NB4 (cell line): ENCODE measurements at regions not wholly inside any gene's neighbourhood (a gene's known extent, or its start where the extent isn't known, plus 50 kb on each side); places are given as distances from the start of the nearest gene placed in this dataset.

Experiments used
- DNase-seq: peaks from one replicate; pipeline ENCODE4 v3.0.0; 2010; ENCODE audit warnings: low read depth
- H3K4me3 ChIP-seq: one replicate; pipeline ENCODE4 v1.5.1; 2011; ENCODE audit warnings: mild to moderate bottlenecking, low read depth, low read length, moderate library complexity
- MYC ChIP-seq: IDR thresholded peaks from 2 replicates; pipeline ENCODE4 v1.6.1; 2011; ENCODE audit warnings: low read depth, low read length
- POLR2A ChIP-seq: IDR thresholded peaks from 2 replicates; pipeline ENCODE4 v1.6.1; 2011; ENCODE audit warnings: mild to moderate bottlenecking; ENCODE audit not compliant: insufficient read length; ENCODE audit errors: extremely low read depth
- TF ChIP-seq, protein P1 (sequence below): IDR thresholded peaks from 2 replicates; pipeline ENCODE4 v1.6.1; 2011; ENCODE audit warnings: low read depth, low read length
- TF ChIP-seq, protein P2 (sequence below): IDR thresholded peaks from one replicate; pipeline ENCODE4 v1.5.1; 2012; ENCODE audit warnings: low read depth, low read length

- no peak for TF ChIP-seq POLR2A
- TF ChIP-seq, protein P1, sequence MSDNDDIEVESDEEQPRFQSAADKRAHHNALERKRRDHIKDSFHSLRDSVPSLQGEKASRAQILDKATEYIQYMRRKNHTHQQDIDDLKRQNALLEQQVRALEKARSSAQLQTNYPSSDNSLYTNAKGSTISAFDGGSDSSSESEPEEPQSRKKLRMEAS = peak; percentile 30; the same call in 1 of the 2 replicates
- no peak overlapping the region for H3K4me3 ChIP-seq
- peak; percentile 65 for DNase-seq
These were observed 121.2 kb downstream of the TLE3 start for GRCh38 chr15:69976366-69976994.

DNA sequence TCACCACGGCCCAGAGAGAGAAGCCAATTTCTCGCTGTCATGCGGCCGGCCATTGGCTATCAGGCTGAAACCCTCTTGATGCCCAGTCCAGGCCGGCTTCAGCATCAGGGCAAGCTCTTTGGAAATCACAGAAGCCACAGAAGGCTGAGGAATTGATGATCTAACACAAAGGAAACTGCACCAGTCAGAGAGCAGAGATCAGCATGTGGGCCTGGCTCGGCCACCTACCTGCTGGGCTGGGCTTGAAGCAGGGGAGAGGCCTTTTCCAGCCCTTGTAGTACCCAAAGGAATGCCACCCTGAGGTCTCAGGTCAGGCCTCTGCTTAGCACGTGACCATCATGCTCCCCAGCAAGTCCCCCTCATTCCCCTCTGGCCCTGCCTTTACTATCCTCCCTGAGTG lies 119.1 kb downstream of the TLE3 start:
- H3K4me3 ChIP-seq = no peak overlapping the region
- no peak for TF ChIP-seq POLR2A
- TF ChIP-seq MYC = no peak
- TF ChIP-seq, protein P2, sequence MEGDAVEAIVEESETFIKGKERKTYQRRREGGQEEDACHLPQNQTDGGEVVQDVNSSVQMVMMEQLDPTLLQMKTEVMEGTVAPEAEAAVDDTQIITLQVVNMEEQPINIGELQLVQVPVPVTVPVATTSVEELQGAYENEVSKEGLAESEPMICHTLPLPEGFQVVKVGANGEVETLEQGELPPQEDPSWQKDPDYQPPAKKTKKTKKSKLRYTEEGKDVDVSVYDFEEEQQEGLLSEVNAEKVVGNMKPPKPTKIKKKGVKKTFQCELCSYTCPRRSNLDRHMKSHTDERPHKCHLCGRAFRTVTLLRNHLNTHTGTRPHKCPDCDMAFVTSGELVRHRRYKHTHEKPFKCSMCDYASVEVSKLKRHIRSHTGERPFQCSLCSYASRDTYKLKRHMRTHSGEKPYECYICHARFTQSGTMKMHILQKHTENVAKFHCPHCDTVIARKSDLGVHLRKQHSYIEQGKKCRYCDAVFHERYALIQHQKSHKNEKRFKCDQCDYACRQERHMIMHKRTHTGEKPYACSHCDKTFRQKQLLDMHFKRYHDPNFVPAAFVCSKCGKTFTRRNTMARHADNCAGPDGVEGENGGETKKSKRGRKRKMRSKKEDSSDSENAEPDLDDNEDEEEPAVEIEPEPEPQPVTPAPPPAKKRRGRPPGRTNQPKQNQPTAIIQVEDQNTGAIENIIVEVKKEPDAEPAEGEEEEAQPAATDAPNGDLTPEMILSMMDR = no peak
- TF ChIP-seq, protein P1 = no peak
- DNase-seq = no peak

DNA sequence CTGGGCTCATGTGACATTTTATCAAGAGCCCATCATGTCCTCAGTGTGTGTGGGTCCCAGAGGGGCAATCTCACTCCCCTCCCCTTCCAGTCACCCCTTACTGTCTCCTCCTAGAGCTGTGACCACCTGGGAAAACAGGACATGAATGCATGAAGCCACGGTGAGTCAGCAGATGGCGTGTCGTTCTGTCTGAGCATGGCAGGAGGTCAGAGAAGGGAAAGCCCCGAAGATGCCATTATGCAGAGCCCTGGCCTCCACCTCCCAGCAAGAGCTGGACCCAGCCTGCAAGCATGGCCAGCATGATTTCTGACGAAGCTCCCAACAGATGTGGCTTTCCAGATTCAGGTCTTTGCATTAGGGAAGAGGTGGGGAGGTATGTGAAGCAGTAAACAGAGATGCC lies 118.5 kb downstream of the TLE3 start:
- DNase-seq = peak; percentile 43
- TF ChIP-seq, protein P1 = no peak
- TF ChIP-seq, protein P2 = no peak
- TF ChIP-seq MYC (no peak), POLR2A (no peak)
- no peak overlapping the region for H3K4me3 ChIP-seq

DNA sequence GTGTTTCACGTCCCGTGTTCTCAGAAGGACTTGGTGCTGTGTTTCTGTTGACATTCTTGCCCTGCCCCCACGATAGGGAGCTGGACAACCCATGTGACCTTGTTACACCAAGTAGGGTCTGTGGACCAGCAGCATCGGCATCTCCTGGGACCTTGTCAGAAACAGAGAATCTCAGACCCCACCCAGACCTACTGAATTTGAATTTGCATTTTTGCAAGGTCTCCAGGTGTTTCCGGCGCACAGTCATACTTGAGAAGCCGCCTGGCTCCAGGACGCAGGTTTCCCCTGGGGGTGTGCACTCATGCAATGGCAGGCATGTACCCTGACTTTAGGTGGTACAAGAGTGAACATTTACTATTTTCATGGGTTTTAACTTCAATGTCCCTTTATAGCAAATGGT lies 117.9 kb downstream of the TLE3 start:
- no peak overlapping the region for H3K4me3 ChIP-seq
- TF ChIP-seq POLR2A = no peak
- TF ChIP-seq, protein P2 = no peak
- no peak for TF ChIP-seq MYC
- TF ChIP-seq, protein P1 = no peak
- no peak for DNase-seq

GRCh38 chr15:69980341-69981059 lies 117.2 kb downstream of the TLE3 start:
- TF ChIP-seq POLR2A (no peak), MYC (no peak)
- TF ChIP-seq, protein P1 = no peak
- TF ChIP-seq, protein P2 = no peak
- no peak for DNase-seq
- no peak overlapping the region for H3K4me3 ChIP-seq

DNA sequence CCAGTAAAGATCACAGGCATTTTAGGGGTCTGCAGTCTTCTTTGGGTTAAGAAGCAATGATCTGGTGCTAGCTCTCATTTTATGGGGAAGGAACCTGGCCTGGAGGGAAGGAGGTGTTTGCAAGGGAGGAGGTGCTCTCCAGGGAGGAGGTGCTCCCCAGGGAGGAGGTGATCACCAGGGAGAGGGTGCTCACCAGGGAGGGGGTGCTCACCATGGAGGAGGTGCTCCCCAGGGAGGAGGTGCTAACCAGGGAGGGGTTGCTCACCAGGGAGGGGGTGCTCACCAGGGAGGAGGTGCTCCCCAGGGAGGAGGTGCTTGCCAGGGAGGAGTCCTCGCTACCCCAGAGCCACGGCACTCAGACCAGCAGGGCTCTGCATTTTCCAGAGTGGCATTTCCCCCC lies 115.7 kb downstream of the TLE3 start:
- no peak for DNase-seq
- no peak overlapping the region for H3K4me3 ChIP-seq
- TF ChIP-seq, protein P2 = no peak
- TF ChIP-seq POLR2A (no peak), MYC (no peak)
- TF ChIP-seq, protein P1 = no peak
